HepG2 (cell line): ENCODE measurements at regions not wholly inside any gene's neighbourhood (a gene's known extent, or its start where the extent isn't known, plus 50 kb on each side); places are given as distances from the start of the nearest gene placed in this dataset.

Experiments
- DNMT1 ChIP-seq: sonication (generic); formaldehyde crosslinking; IDR thresholded peaks from 2 replicates; pipeline ENCODE4 v1.5.1; 2020; ENCODE audit warnings: mild to moderate bottlenecking, missing genetic modification reagents
- ZNF543 ChIP-seq: sonication (generic); formaldehyde crosslinking; IDR thresholded peaks from 2 replicates; pipeline ENCODE4 v1.4.0; 2020; ENCODE audit warnings: mild to moderate bottlenecking, missing genetic modification reagents

GRCh38 chr10:9913876-9914514, 1103.7 kb upstream of the CELF2 start:
- no peak for TF ChIP-seq DNMT1 (CRISPR knock-in tag)
- no peak for TF ChIP-seq ZNF543 (CRISPR knock-in tag)
